ENCODE measurements at regions not wholly inside any gene's neighbourhood (a gene's known extent, or its start where the extent isn't known, plus 50 kb on each side); places are given as distances from the start of the nearest gene placed in this dataset.

- TF ChIP-seq CTCF (IDR thresholded peaks at IDR 0.05; ENCODE audit: low read length) (no peak), EZH2 (IDR thresholded peaks at IDR 0.05; ENCODE audit: borderline replicate concordance, low read length) (no peak)
Observed at GRCh38 chr9:27743490-27743889, 170.2 kb upstream of the C9orf72 start.
